Spinal cord (tissue), 9 donors: ENCODE measurements at regions not wholly inside any gene's neighbourhood (a gene's known extent, or its start where the extent isn't known, plus 50 kb on each side); places are given as distances from the start of the nearest gene placed in this dataset.
A peak's percentile ranks its signal among the peaks of the same experiment; 100 is the strongest.

Experiments used
- DNase-seq, 6 donors: peaks; one replicate each; pipeline versions ENCODE4 v3.0.0 to v3.0.0-alpha.2; 2013 to 2015; ENCODE audit warnings: low spot score in 6 of 6, low read depth in 4 of 6
- H3K27ac ChIP-seq: one replicate; pipeline ENCODE4 v1.5.1; 2013; ENCODE audit warnings: low read depth, low read length, control low read depth
- H3K27me3 ChIP-seq: one replicate; pipeline ENCODE4 v1.6.1; 2013; ENCODE audit warnings: low read length; ENCODE audit not compliant: control insufficient read depth, insufficient read depth
- H3K36me3 ChIP-seq: one replicate; pipeline ENCODE4 v1.6.1; 2013; ENCODE audit warnings: low read length; ENCODE audit not compliant: control insufficient read depth, insufficient read depth
- H3K4me1 ChIP-seq: one replicate; pipeline ENCODE4 v1.6.1; 2013; ENCODE audit warnings: low read length; ENCODE audit not compliant: control insufficient read depth, insufficient read depth
- H3K4me3 ChIP-seq: one replicate; pipeline ENCODE4 v1.5.1; 2013; ENCODE audit warnings: low read depth, low read length, control low read depth
- H3K9me3 ChIP-seq: one replicate; pipeline ENCODE4 v1.6.1; 2013; ENCODE audit warnings: low read length; ENCODE audit not compliant: control insufficient read depth, insufficient read depth
- WGBS: methylation state at CpG from one replicate; pipeline ENCODE4 v1.1.5; 2013; ENCODE audit warnings: missing lambda C conversion rate; ENCODE audit not compliant: insufficient coverage; 5-methylcytosine and 5-hydroxymethylcytosine counted together
- donor health status: healthy.

- no peak overlapping the region for H3K27ac ChIP-seq
- no peaks in the 10 kb centered on the region for H3K9me3 ChIP-seq
- no peak overlapping the region for H3K4me3 ChIP-seq
- WGBS: 100% methylated on average over 1 of the region's 3 CpGs
- no peaks in the 10 kb centered on the region for H3K4me1 ChIP-seq
- no peaks in the 10 kb centered on the region for H3K36me3 ChIP-seq
- DNase-seq: peak in 1 of 6 donors; percentile 2
- no peaks in the 10 kb centered on the region for H3K27me3 ChIP-seq
These were observed 64.8 kb upstream of the ALKAL2 start for GRCh38 chr2:352696-353095.

GRCh38 chr2:349390-349789 lies 61.5 kb upstream of the ALKAL2 start:
- no peaks in the 10 kb centered on the region for H3K27me3 ChIP-seq
- no peak overlapping the region for H3K27ac ChIP-seq
- H3K36me3 ChIP-seq: no peaks in the 10 kb centered on the region
- WGBS: 67% methylated on average over 1 of the region's 3 CpGs
- H3K4me1 ChIP-seq: no peaks in the 10 kb centered on the region
- no peak overlapping the region for H3K4me3 ChIP-seq
- no peaks in the 10 kb centered on the region for H3K9me3 ChIP-seq
- no peak for DNase-seq

- Histone ChIP-seq H3K27ac (no peak overlapping the region), H3K4me3 (no peak overlapping the region)
- 42% methylated on average over 5 of the region's 8 CpGs for WGBS
These were observed 60.5 kb upstream of the ALKAL2 start for GRCh38 chr2:348361-348916.

GRCh38 chr2:344811-345210 lies 56.9 kb upstream of the ALKAL2 start:
- H3K4me1 ChIP-seq: no peaks in the 10 kb centered on the region
- no peak overlapping the region for H3K4me3 ChIP-seq
- DNase-seq: no peak
- H3K27ac ChIP-seq: no peak overlapping the region
- H3K27me3 ChIP-seq: no peaks in the 10 kb centered on the region
- no peaks in the 10 kb centered on the region for H3K9me3 ChIP-seq
- no CpG with 5 or more reads among the region's 4 CpGs for WGBS
- no peaks in the 10 kb centered on the region for H3K36me3 ChIP-seq

More at GRCh38 chr2:348361-348916, 60.5 kb upstream of the ALKAL2 start:
- DNase-seq: peak in 1 of 6 donors; percentile 5
- H3K9me3 ChIP-seq: no peaks in the 10 kb centered on the region
- no peaks in the 10 kb centered on the region for H3K4me1 ChIP-seq
- no peaks in the 10 kb centered on the region for H3K27me3 ChIP-seq
- no peaks in the 10 kb centered on the region for H3K36me3 ChIP-seq

- H3K27me3 ChIP-seq: no peaks in the 10 kb centered on the region
- H3K9me3 ChIP-seq: peaks cover 3% of the 10 kb centered on the region
- no peak overlapping the region for H3K27ac ChIP-seq
- no peaks in the 10 kb centered on the region for H3K4me1 ChIP-seq
- H3K36me3 ChIP-seq: no peaks in the 10 kb centered on the region
- 100% methylated on average over 4 of the region's 5 CpGs for WGBS
- H3K4me3 ChIP-seq: no peak overlapping the region
- no peak for DNase-seq
These were observed 55.5 kb upstream of the ALKAL2 start for GRCh38 chr2:343355-343754.

- H3K9me3 ChIP-seq: peaks cover 3% of the 10 kb centered on the region
- WGBS: no CpG with 5 or more reads among the region's 2 CpGs
- no peak overlapping the region for H3K27ac ChIP-seq
- no peaks in the 10 kb centered on the region for H3K36me3 ChIP-seq
- no peaks in the 10 kb centered on the region for H3K4me1 ChIP-seq
- no peak overlapping the region for H3K4me3 ChIP-seq
- H3K27me3 ChIP-seq: no peaks in the 10 kb centered on the region
- DNase-seq: no peak
These were observed 54.0 kb upstream of the ALKAL2 start for GRCh38 chr2:341912-342311.

- 74% methylated on average over 5 of the region's 9 CpGs for WGBS
- peak in 2 of 6 donors; percentile 2 to 44 for DNase-seq
These were observed 53.2 kb upstream of the ALKAL2 start for GRCh38 chr2:341017-341542.

More at GRCh38 chr2:341017-341542, 53.2 kb upstream of the ALKAL2 start:
- H3K9me3 ChIP-seq: peaks cover 3% of the 10 kb centered on the region
- H3K36me3 ChIP-seq: no peaks in the 10 kb centered on the region
- H3K4me1 ChIP-seq: no peaks in the 10 kb centered on the region
- H3K27me3 ChIP-seq: no peaks in the 10 kb centered on the region
- H3K4me3 ChIP-seq: no peak overlapping the region
- no peak overlapping the region for H3K27ac ChIP-seq
